Limb (tissue), 2 donors: ENCODE measurements at regions not wholly inside any gene's neighbourhood (a gene's known extent, or its start where the extent isn't known, plus 50 kb on each side); places are given as distances from the start of the nearest gene placed in this dataset.
A peak's percentile ranks its signal among the peaks of the same experiment; 100 is the strongest.
"Not testable (repeated sequence)": the region's sequence is repeated elsewhere in the genome, so short reads cannot be mapped to it uniquely, and the experiment has no call there.

Experiments
- DNase-seq, 2 donors: peaks; one replicate each; pipeline ENCODE4 v3.0.0-alpha.2; 2016; ENCODE audit errors: extremely low spot score in 2 of 2

- no peak for DNase-seq
These were observed 119.0 kb downstream of the PMAIP1 start for GRCh38 chr18:60018618-60019462.

- not testable (repeated sequence) for DNase-seq
These were observed 118.3 kb downstream of the PMAIP1 start for GRCh38 chr18:60018134-60018533.

- no peak for DNase-seq
These were observed 117.6 kb downstream of the PMAIP1 start for GRCh38 chr18:60017371-60017770.

GRCh38 chr18:60015826-60016225 is 116.0 kb downstream of the PMAIP1 start:
- not testable (repeated sequence) for DNase-seq

- DNase-seq: not testable (repeated sequence)
These were observed 113.4 kb downstream of the PMAIP1 start for GRCh38 chr18:60013148-60013547.

GRCh38 chr18:60010984-60011383 is 111.2 kb downstream of the PMAIP1 start:
- no peak for DNase-seq

- no peak for DNase-seq
These were observed 110.7 kb downstream of the PMAIP1 start for GRCh38 chr18:60010513-60010912.

- DNase-seq: no peak
These were observed 107.9 kb downstream of the PMAIP1 start for GRCh38 chr18:60007661-60008060.

GRCh38 chr18:60003610-60004185 is 103.9 kb downstream of the PMAIP1 start:
- DNase-seq: no peak

- peak; percentile 28 to 52 for DNase-seq
These were observed 96.7 kb downstream of the PMAIP1 start for GRCh38 chr18:59996370-59996966.

- no peak for DNase-seq
These were observed 94.6 kb downstream of the PMAIP1 start for GRCh38 chr18:59994357-59994756.

- no peak for DNase-seq
These were observed 93.8 kb downstream of the PMAIP1 start for GRCh38 chr18:59993560-59993959.

GRCh38 chr18:59990121-59990823 is 90.5 kb downstream of the PMAIP1 start:
- DNase-seq: no peak

GRCh38 chr18:59988098-59988706 is 88.4 kb downstream of the PMAIP1 start:
- DNase-seq: peak; percentile 67 to 70

- DNase-seq: no peak
These were observed 87.3 kb downstream of the PMAIP1 start for GRCh38 chr18:59987102-59987501.

GRCh38 chr18:59986139-59986538 is 86.3 kb downstream of the PMAIP1 start:
- DNase-seq: no peak

GRCh38 chr18:59985289-59985688 is 85.5 kb downstream of the PMAIP1 start:
- no peak for DNase-seq

GRCh38 chr18:59983506-59983905 is 83.7 kb downstream of the PMAIP1 start:
- DNase-seq: no peak

- no peak for DNase-seq
These were observed 80.4 kb downstream of the PMAIP1 start for GRCh38 chr18:59980188-59980637.

GRCh38 chr18:59971871-59972428 is 72.2 kb downstream of the PMAIP1 start:
- no peak for DNase-seq

GRCh38 chr18:59971144-59971543 is 71.3 kb downstream of the PMAIP1 start:
- DNase-seq: not testable (repeated sequence)
